HEK293T (cell line): ENCODE measurements at regions not wholly inside any gene's neighbourhood (a gene's known extent, or its start where the extent isn't known, plus 50 kb on each side); places are given as distances from the start of the nearest gene placed in this dataset.

Source experiments
- BHLHE40 ChIP-seq: fragments of 450-650 bp; IDR thresholded peaks from 2 replicates; pipeline ENCODE4 v1.6.1; 2016; ENCODE audit warnings: mild to moderate bottlenecking, moderate library complexity, borderline replicate concordance
- CTBP1 ChIP-seq: fragments of 450-650 bp; IDR thresholded peaks from 2 replicates; pipeline ENCODE4 v1.6.1; 2016; ENCODE audit warnings: borderline replicate concordance
- ELF4 ChIP-seq: fragments of 450-650 bp; IDR thresholded peaks from 2 replicates; pipeline ENCODE4 v1.6.1; 2017; ENCODE audit warnings: antibody characterized with exemption
- FOXK2 ChIP-seq: fragments of 450-650 bp; IDR thresholded peaks from 2 replicates; pipeline ENCODE4 v1.6.1; 2016; ENCODE audit warnings: mild to moderate bottlenecking
- FOXM1 ChIP-seq: fragments of 450-650 bp; IDR thresholded peaks from 2 replicates; pipeline ENCODE4 v1.6.1; 2017; ENCODE audit warnings: mild to moderate bottlenecking, borderline replicate concordance
- L3MBTL2 ChIP-seq: fragments of 450-650 bp; conservative IDR thresholded peaks from 2 replicates; pipeline ENCODE4 v1.6.1; 2016; ENCODE audit warnings: mild to moderate bottlenecking
- SP1 ChIP-seq: fragments of 450-650 bp; IDR thresholded peaks from 2 replicates; pipeline ENCODE4 v1.6.1; 2017
- SUZ12 ChIP-seq: fragments of 450-650 bp; IDR thresholded peaks from 2 replicates; pipeline ENCODE4 v1.6.1; 2016; ENCODE audit warnings: mild to moderate bottlenecking
- TARDBP ChIP-seq: fragments of 450-650 bp; IDR thresholded peaks from 2 replicates; pipeline ENCODE4 v1.6.1; 2016
- ZNF384 ChIP-seq: fragments of 450-650 bp; IDR thresholded peaks from 2 replicates; pipeline ENCODE4 v1.6.1; 2016
- TF ChIP-seq, protein P1 (sequence below): fragments of 450-650 bp; IDR thresholded peaks from 2 replicates; pipeline ENCODE4 v1.6.1; 2016

- TF ChIP-seq ZNF384 (no peak), FOXM1 (no peak), ELF4 (no peak), L3MBTL2 (no peak), SUZ12 (no peak), BHLHE40 (no peak), SP1 (no peak), CTBP1 (no peak), FOXK2 (no peak), TARDBP (no peak)
- TF ChIP-seq, protein P1, sequence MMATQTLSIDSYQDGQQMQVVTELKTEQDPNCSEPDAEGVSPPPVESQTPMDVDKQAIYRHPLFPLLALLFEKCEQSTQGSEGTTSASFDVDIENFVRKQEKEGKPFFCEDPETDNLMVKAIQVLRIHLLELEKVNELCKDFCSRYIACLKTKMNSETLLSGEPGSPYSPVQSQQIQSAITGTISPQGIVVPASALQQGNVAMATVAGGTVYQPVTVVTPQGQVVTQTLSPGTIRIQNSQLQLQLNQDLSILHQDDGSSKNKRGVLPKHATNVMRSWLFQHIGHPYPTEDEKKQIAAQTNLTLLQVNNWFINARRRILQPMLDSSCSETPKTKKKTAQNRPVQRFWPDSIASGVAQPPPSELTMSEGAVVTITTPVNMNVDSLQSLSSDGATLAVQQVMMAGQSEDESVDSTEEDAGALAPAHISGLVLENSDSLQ, result no peak
Measured at GRCh38 chr7:9711259-9711918, 1262.3 kb upstream of the PHF14 start.
